Keratinocyte (primary cell): ENCODE measurements at regions not wholly inside any gene's neighbourhood (a gene's known extent, or its start where the extent isn't known, plus 50 kb on each side); places are given as distances from the start of the nearest gene placed in this dataset.

Experiments used
- CTCF ChIP-seq, 3 experiments: IDR thresholded peaks in 1 of 3; conservative IDR thresholded peaks in 1 of 3; optimal IDR thresholded peaks in 1 of 3; 2 replicates in 2 of 3; 3 replicates in 1 of 3; pipeline versions ENCODE3 to v1.5.1; 2011; ENCODE audit warnings: low read length in 3 of 3, mild to moderate bottlenecking in 3 of 3, moderate library complexity in 2 of 3, control low read depth in 1 of 3, inconsistent platforms in 1 of 3; ENCODE audit not compliant: insufficient read depth in 2 of 3; ENCODE audit errors: extremely low read depth in 1 of 3
- EZH2 ChIP-seq: IDR thresholded peaks from one replicate; pipeline ENCODE4 v1.6.1; 2012; ENCODE audit warnings: inconsistent platforms, mild to moderate bottlenecking, low read length, moderate library complexity

GRCh38 chr2:62369541-62370202, 136.3 kb downstream of the TMEM17 start:
- TF ChIP-seq CTCF (optimal IDR thresholded peaks at IDR 0.05 in 1 of 3, IDR thresholded peaks at IDR 0.05 in 1 of 3, conservative IDR thresholded peaks at IDR 0.05 in 1 of 3; ENCODE audit: extremely low read depth in 1 of 3, insufficient read depth in 2 of 3, low read length in 3 of 3): no peak
- TF ChIP-seq EZH2: no peak
